Lower leg skin (tissue), 3 donors: ENCODE measurements at regions not wholly inside any gene's neighbourhood (a gene's known extent, or its start where the extent isn't known, plus 50 kb on each side); places are given as distances from the start of the nearest gene placed in this dataset.

ENCODE experiments used
- POLR2A ChIP-seq, 2 donors: fragments of 450-650 bp; IDR thresholded peaks; one replicate each; pipeline ENCODE4 v1.6.1; 2016 to 2017; ENCODE audit warnings: antibody characterized with exemption in 2 of 2, mild to moderate bottlenecking in 1 of 2, moderate library complexity in 1 of 2
- TF ChIP-seq, protein P1 (sequence below), 3 donors: fragments of 450-650 bp; IDR thresholded peaks; one replicate each; pipeline ENCODE4 v1.5.1; 2016; ENCODE audit warnings: antibody characterized with exemption in 3 of 3, mild to moderate bottlenecking in 3 of 3, moderate library complexity in 2 of 3

DNA sequence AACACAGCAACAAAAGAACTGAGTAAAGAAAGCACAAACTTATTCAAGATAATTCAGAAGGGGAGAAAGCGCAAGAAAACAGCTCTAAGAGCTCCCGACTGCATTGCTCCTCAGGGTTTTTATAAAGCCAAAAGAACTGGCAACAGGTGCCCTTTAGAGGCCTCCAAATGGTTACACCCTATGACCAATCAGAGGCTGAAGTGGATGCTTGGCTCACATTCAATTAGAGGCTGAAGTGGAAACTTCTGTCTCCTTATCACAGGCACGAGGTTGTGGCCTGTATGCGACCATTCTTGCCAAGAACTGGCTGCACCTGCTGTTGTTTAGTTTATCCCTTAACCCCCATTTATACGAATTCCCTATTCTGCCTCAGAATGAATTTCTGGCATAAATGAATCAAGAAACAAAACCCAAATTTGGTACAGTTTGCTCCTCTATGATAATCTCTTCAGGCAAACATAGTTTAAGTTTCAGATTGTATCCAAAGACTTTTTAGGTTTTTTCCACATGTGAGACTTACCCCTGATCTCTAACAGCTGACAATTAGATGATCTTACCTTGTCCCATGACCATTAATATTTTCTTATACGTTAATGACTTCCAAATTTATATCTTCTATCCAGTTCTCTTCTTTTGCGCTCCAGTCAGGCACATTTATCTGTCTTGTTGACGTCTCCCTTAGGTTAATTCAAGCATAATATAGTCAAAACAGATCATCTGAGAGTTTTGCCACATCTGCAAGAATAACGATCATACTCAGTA lies 504.8 kb downstream of the NXPH1 start:
- TF ChIP-seq, protein P1, sequence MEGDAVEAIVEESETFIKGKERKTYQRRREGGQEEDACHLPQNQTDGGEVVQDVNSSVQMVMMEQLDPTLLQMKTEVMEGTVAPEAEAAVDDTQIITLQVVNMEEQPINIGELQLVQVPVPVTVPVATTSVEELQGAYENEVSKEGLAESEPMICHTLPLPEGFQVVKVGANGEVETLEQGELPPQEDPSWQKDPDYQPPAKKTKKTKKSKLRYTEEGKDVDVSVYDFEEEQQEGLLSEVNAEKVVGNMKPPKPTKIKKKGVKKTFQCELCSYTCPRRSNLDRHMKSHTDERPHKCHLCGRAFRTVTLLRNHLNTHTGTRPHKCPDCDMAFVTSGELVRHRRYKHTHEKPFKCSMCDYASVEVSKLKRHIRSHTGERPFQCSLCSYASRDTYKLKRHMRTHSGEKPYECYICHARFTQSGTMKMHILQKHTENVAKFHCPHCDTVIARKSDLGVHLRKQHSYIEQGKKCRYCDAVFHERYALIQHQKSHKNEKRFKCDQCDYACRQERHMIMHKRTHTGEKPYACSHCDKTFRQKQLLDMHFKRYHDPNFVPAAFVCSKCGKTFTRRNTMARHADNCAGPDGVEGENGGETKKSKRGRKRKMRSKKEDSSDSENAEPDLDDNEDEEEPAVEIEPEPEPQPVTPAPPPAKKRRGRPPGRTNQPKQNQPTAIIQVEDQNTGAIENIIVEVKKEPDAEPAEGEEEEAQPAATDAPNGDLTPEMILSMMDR (IDR thresholded peaks at IDR 0.05): no peak
- TF ChIP-seq POLR2A (IDR thresholded peaks at IDR 0.05): no peak
